ENCODE measurements at regions not wholly inside any gene's neighbourhood (a gene's known extent, or its start where the extent isn't known, plus 50 kb on each side); places are given as distances from the start of the nearest gene placed in this dataset.

DNA sequence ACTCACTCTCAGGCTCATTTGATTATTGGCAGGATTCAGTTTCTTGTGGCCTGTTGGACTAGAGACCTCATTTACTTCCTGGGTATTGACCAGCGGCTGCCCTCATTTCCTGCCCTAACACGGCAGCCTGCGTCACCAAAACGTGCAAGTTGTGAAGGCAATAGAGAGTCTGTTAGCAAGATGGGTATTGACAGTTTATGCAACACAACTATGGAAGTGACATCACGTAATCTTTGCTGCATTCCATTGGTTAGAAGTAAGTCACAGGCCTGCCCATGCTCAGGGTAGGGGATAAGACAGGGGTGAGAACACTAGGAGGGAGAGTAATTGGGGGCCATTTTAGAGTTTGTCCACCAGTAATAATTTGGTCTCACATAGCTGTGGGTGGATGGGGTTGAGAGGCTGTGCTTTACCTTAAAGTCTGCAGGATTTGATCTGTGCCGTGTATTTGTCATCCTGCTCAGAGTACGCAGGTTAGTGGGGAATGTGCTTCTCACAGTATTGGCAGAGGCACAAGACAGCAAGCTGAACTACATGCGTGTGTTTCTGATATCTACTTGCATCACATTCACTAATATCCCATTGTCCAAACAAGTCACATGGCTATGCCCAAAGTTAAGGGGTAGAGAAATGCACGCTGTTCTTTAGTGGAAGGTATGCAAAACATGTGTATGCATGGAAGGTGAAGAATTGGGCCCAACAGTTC, 83.3 kb downstream of the EDEM1 start:
- 87% methylated on average over 6 of the region's 9 CpGs for WGBS (ENCODE audit: insufficient coverage)
- no peaks in the 10 kb centered on the region for H3K4me1 ChIP-seq (ENCODE audit: control insufficient read depth, insufficient read depth, low read length)
- no peak overlapping the region for H3K4me3 ChIP-seq (ENCODE audit: low read length)
- no peaks in the 10 kb centered on the region for H3K27me3 ChIP-seq (ENCODE audit: control insufficient read depth, insufficient read depth, low read length)
- no peak overlapping the region for H3K27ac ChIP-seq (ENCODE audit: low read length)
- no peaks in the 10 kb centered on the region for H3K36me3 ChIP-seq (ENCODE audit: control insufficient read depth, insufficient read depth, low read length)
- no peak for DNase-seq
- no peaks in the 10 kb centered on the region for H3K9me3 ChIP-seq (replicated peaks; ENCODE audit: control insufficient read depth, low read depth, low read length)

DNA sequence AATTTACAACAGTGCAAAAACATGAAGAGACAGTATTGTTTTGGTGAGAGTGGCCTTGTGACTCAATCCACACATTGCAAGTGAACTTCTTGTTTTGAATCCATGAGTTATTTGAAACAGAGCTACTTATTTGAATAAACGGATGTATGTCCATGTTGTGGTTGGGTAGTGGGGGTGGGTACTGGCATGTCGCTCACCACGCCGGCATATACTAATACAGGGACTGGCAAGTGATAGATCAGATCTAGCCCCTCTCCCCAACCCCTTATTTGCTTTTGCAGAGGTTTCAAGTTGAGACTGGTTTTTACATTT, 83.8 kb downstream of the EDEM1 start:
- no CpG with 5 or more reads among the region's 4 CpGs for WGBS (ENCODE audit: insufficient coverage)
- DNase-seq = no peak
- Histone ChIP-seq H3K36me3 (ENCODE audit: control insufficient read depth, insufficient read depth, low read length) (no peaks in the 10 kb centered on the region), H3K9me3 (replicated peaks; ENCODE audit: control insufficient read depth, low read depth, low read length) (no peaks in the 10 kb centered on the region), H3K27ac (ENCODE audit: low read length) (no peak overlapping the region), H3K4me1 (ENCODE audit: control insufficient read depth, insufficient read depth, low read length) (no peaks in the 10 kb centered on the region), H3K4me3 (ENCODE audit: low read length) (no peak overlapping the region), H3K27me3 (ENCODE audit: control insufficient read depth, insufficient read depth, low read length) (no peaks in the 10 kb centered on the region)

DNA sequence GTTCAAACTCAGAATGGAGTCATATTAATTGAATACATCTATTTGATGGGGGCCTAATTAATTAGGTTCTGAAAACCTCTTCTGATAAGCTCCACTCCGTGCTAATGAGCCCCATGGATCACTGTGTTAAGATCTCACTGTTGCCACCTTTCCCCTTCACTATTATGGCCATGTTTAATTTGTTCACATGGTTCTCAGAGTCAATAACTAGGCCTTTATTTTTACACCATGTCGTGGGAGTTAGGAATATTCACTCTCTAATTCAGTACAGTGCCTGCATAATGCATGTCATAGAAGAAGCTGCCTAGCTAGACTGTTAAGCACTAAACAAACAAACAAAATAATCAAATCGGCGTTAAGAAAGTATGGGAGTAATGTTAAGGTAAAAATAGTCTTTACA, 84.9 kb downstream of the EDEM1 start:
- Histone ChIP-seq H3K27me3 (ENCODE audit: control insufficient read depth, insufficient read depth, low read length) (no peaks in the 10 kb centered on the region), H3K9me3 (replicated peaks; ENCODE audit: control insufficient read depth, low read depth, low read length) (no peaks in the 10 kb centered on the region), H3K4me3 (ENCODE audit: low read length) (no peak overlapping the region), H3K36me3 (ENCODE audit: control insufficient read depth, insufficient read depth, low read length) (no peaks in the 10 kb centered on the region), H3K27ac (ENCODE audit: low read length) (no peak overlapping the region), H3K4me1 (ENCODE audit: control insufficient read depth, insufficient read depth, low read length) (no peaks in the 10 kb centered on the region)
- DNase-seq = no peak
- WGBS (ENCODE audit: insufficient coverage) = no CpG with 5 or more reads among the region's 4 CpGs

DNA sequence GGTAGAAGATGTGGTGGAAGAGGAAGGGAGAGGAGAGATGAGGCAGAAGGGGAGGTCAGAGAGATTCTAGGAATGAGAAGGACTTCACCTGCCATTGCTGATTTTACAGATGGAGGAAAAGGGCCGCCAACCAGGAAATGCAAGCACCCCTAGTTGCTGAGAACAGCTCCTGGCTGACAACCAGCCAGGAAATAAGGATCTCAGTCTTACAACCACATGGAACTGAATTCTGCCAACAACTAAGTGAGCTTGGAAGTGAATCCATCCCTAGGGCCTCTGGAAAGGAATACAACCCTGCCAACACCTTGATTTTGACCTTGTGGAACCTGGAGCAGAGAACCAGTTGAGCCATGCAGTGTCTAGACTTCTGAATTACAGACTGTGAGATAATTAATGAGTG, 86.6 kb downstream of the EDEM1 start:
- DNase-seq = peak; percentile 80

DNA sequence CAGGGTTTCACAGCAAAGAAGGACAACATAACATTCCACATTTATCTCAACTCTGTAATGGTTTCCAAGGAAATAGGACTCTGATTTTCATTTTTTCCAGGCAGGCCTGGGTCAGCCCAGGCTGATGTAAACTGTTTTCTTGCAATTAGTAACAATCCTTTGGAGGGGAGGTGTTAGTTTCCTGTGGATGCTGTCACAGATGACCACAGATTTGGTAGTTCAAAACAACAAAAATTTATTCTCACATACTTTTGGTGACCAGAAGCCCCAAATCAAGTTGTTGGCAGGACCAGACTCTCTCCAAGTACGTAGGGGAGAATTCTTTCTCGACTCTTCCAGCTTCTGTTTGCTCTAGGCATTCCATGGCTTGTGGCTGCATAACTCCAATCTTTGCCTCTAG, 88.0 kb downstream of the EDEM1 start:
- Histone ChIP-seq H3K36me3 (ENCODE audit: control insufficient read depth, insufficient read depth, low read length) (no peaks in the 10 kb centered on the region), H3K4me1 (ENCODE audit: control insufficient read depth, insufficient read depth, low read length) (no peaks in the 10 kb centered on the region), H3K4me3 (ENCODE audit: low read length) (no peak overlapping the region), H3K9me3 (replicated peaks; ENCODE audit: control insufficient read depth, low read depth, low read length) (peaks cover 5% of the 10 kb centered on the region), H3K27ac (ENCODE audit: low read length) (no peak overlapping the region), H3K27me3 (ENCODE audit: control insufficient read depth, insufficient read depth, low read length) (no peaks in the 10 kb centered on the region)
- no peak for DNase-seq
- WGBS (ENCODE audit: insufficient coverage) = no CpG with 5 or more reads among the region's 2 CpGs

More for the DNA sequence above, 86.6 kb downstream of the EDEM1 start:
- H3K4me1 ChIP-seq (ENCODE audit: control insufficient read depth, insufficient read depth, low read length) = no peaks in the 10 kb centered on the region
- no peaks in the 10 kb centered on the region for H3K36me3 ChIP-seq (ENCODE audit: control insufficient read depth, insufficient read depth, low read length)
- no peaks in the 10 kb centered on the region for H3K27me3 ChIP-seq (ENCODE audit: control insufficient read depth, insufficient read depth, low read length)
- H3K27ac ChIP-seq (ENCODE audit: low read length) = no peak overlapping the region
- H3K9me3 ChIP-seq (replicated peaks; ENCODE audit: control insufficient read depth, low read depth, low read length) = peaks cover 4% of the 10 kb centered on the region
- WGBS (ENCODE audit: insufficient coverage) = no CpG with 5 or more reads among the region's 1 CpG
- H3K4me3 ChIP-seq (ENCODE audit: low read length) = no peak overlapping the region

DNA sequence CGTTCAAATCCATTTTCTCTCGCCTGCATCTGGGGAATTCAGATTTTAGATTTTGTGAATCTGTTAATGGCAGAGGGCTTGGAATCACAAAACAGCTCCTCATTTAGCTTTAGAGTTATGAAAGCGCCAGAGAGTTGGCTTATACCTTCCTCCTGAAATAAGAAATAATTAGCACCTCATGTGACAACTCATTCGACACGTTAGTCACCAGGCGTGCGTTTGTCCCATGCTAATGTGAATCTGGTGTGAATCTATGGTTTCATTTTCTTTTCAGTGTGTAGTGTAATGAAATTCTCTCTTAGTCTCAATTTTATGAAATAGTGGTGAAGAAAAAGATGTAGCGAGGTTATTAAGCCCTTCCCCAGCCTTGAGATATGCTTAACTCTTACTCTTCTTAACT, 89.4 kb downstream of the EDEM1 start:
- Histone ChIP-seq H3K4me3 (ENCODE audit: low read length) (no peak overlapping the region), H3K36me3 (ENCODE audit: control insufficient read depth, insufficient read depth, low read length) (no peaks in the 10 kb centered on the region), H3K27me3 (ENCODE audit: control insufficient read depth, insufficient read depth, low read length) (no peaks in the 10 kb centered on the region), H3K9me3 (replicated peaks; ENCODE audit: control insufficient read depth, low read depth, low read length) (peaks cover 7% of the 10 kb centered on the region), H3K4me1 (ENCODE audit: control insufficient read depth, insufficient read depth, low read length) (no peaks in the 10 kb centered on the region), H3K27ac (ENCODE audit: low read length) (no peak overlapping the region)
- no peak for DNase-seq
- WGBS (ENCODE audit: insufficient coverage) = no CpG with 5 or more reads among the region's 8 CpGs

DNA sequence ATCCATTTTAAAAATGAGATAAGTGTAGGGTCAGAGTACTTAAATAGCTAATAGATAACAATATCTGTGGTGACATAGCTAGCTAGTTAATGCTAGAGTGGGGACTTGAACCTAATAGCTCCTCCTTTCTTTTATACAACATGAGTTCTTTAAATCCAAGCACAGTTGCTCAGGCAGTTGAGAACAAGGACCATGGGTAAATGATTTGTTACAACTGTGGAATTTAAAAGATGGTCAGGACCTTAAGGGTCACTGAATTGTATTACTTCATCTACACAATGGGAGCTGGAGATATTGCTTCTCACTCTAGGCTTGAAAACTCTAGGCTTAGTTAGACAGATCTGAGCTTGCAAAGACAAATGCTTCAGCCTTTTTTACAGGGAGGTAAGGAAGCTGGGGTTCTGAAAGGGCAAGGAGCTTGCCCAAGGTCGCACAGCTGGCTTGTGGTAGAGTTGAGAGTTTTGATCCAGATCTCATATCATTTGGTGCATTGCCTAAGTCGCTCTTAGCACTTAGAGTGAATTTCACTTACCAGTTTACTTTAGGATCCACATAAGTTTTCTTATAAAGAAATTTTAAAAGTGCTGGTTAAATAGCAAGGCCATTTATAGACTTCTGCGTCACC, 90.2 kb downstream of the EDEM1 start:
- H3K27ac ChIP-seq (ENCODE audit: low read length) = no peak overlapping the region
- no peak for DNase-seq
- H3K4me3 ChIP-seq (ENCODE audit: low read length) = no peak overlapping the region
- H3K4me1 ChIP-seq (ENCODE audit: control insufficient read depth, insufficient read depth, low read length) = no peaks in the 10 kb centered on the region
- WGBS (ENCODE audit: insufficient coverage) = no CpG with 5 or more reads among the region's 3 CpGs
- H3K9me3 ChIP-seq (replicated peaks; ENCODE audit: control insufficient read depth, low read depth, low read length) = peaks cover 7% of the 10 kb centered on the region
- H3K27me3 ChIP-seq (ENCODE audit: control insufficient read depth, insufficient read depth, low read length) = no peaks in the 10 kb centered on the region
- no peaks in the 10 kb centered on the region for H3K36me3 ChIP-seq (ENCODE audit: control insufficient read depth, insufficient read depth, low read length)

DNA sequence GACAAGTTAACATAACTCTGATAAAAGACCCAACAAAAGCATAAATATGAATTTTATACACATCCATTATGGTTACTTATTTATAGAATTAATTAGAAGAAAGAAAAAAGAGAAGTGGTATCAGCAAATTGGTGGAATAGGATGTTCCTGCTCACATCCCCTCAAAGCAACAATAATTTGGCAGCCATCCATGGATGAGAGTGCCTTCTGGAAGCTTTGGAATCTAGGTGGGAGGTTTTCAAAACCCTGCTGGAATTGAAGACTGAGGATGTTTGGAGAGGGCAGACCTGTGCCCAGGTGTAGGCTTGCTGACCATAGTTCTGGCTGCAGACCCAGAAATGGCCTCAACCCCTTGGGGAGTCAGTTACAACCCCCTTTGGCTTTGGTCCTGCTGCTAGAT, 91.2 kb downstream of the EDEM1 start:
- no peaks in the 10 kb centered on the region for H3K27me3 ChIP-seq (ENCODE audit: control insufficient read depth, insufficient read depth, low read length)
- peak; percentile 4 for DNase-seq
- peaks cover 7% of the 10 kb centered on the region for H3K9me3 ChIP-seq (replicated peaks; ENCODE audit: control insufficient read depth, low read depth, low read length)
- no peak overlapping the region for H3K4me3 ChIP-seq (ENCODE audit: low read length)
- no peak overlapping the region for H3K27ac ChIP-seq (ENCODE audit: low read length)
- no peaks in the 10 kb centered on the region for H3K36me3 ChIP-seq (ENCODE audit: control insufficient read depth, insufficient read depth, low read length)
- no peaks in the 10 kb centered on the region for H3K4me1 ChIP-seq (ENCODE audit: control insufficient read depth, insufficient read depth, low read length)

DNA sequence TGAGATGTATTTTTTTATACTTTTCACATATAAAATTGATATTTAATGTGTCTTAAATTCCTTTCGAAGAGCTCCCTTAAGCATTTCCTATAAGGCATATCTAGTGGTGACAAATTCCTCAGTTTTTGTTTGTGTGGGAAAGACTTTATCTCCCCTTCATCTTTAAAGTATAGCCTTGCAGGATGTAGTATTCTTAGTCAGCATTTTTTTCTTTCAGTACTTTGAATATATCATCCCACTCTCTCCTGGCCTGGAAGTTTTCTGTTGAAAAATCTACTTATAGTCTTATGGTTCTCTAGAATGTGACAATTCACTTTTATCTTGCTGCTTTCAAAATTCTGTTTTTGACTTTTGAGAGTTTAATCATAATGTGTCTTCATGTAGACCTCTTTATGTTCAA, 95.2 kb downstream of the EDEM1 start:
- no CpG with 5 or more reads among the region's 1 CpG for WGBS (ENCODE audit: insufficient coverage)
- no peaks in the 10 kb centered on the region for H3K27me3 ChIP-seq (ENCODE audit: control insufficient read depth, insufficient read depth, low read length)
- no peak overlapping the region for H3K27ac ChIP-seq (ENCODE audit: low read length)
- no peaks in the 10 kb centered on the region for H3K36me3 ChIP-seq (ENCODE audit: control insufficient read depth, insufficient read depth, low read length)
- H3K4me3 ChIP-seq (ENCODE audit: low read length) = no peak overlapping the region
- H3K9me3 ChIP-seq (replicated peaks; ENCODE audit: control insufficient read depth, low read depth, low read length) = peaks cover 7% of the 10 kb centered on the region
- DNase-seq = no peak
- H3K4me1 ChIP-seq (ENCODE audit: control insufficient read depth, insufficient read depth, low read length) = no peaks in the 10 kb centered on the region

DNA sequence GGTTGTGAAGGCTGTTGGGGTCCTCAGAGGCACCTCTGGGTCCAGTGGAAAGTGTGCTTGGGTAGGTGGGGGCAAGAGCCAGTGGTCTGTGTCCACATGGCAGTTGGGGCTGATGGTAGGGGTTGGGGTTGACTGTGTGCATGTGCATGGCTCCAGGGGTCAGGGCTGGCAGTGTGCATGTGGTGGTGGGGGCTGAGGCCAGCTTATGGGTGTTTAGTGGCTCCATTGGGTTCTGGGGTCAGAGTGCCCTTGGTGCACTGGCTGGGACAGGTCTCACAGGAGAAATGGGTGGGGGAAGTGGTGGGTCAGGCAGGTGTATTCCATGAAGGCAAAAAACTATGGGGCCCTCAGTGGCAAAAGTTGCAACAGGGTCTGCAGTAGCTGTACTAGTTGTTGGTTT, 97.9 kb downstream of the EDEM1 start:
- Histone ChIP-seq H3K27me3 (ENCODE audit: control insufficient read depth, insufficient read depth, low read length) (no peaks in the 10 kb centered on the region), H3K27ac (ENCODE audit: low read length) (no peak overlapping the region), H3K36me3 (ENCODE audit: control insufficient read depth, insufficient read depth, low read length) (no peaks in the 10 kb centered on the region), H3K4me3 (ENCODE audit: low read length) (no peak overlapping the region), H3K9me3 (replicated peaks; ENCODE audit: control insufficient read depth, low read depth, low read length) (peaks cover 2% of the 10 kb centered on the region), H3K4me1 (ENCODE audit: control insufficient read depth, insufficient read depth, low read length) (no peaks in the 10 kb centered on the region)
- no peak for DNase-seq

DNA sequence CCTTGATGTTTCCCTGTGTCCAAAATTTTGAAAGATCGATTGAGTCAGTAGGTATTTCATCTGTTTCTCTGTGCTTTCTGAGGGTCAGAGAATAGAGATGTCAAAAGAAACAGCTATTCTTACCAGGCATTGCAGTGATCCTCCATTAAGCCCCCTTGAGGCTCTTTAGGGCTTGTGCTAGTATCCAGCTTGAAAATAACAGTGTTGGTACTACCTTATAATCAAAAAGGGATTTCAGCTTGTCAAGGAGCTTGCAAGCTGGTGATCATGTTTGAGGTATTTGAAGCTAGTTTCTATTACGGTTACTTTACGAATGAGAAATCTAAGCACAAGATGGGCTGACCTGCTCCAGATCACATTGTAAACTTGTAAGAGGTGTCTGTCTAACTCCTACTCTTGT, 103.4 kb downstream of the EDEM1 start:
- Histone ChIP-seq H3K36me3 (ENCODE audit: control insufficient read depth, insufficient read depth, low read length) (no peaks in the 10 kb centered on the region), H3K27me3 (ENCODE audit: control insufficient read depth, insufficient read depth, low read length) (no peaks in the 10 kb centered on the region), H3K4me1 (ENCODE audit: control insufficient read depth, insufficient read depth, low read length) (no peaks in the 10 kb centered on the region), H3K9me3 (replicated peaks; ENCODE audit: control insufficient read depth, low read depth, low read length) (no peaks in the 10 kb centered on the region), H3K4me3 (ENCODE audit: low read length) (no peak overlapping the region), H3K27ac (ENCODE audit: low read length) (no peak overlapping the region)
- WGBS (ENCODE audit: insufficient coverage) = 72% methylated on average over 2 of the region's 3 CpGs
- no peak for DNase-seq

All from muscle of leg (tissue), 3 donors.